HFFc6 (cell line): ENCODE measurements at regions not wholly inside any gene's neighbourhood (a gene's known extent, or its start where the extent isn't known, plus 50 kb on each side); places are given as distances from the start of the nearest gene placed in this dataset.

Experiments used
- DNase-seq: peaks from one replicate; pipeline ENCODE4 v3.0.0-alpha.2; 2018
- H3K27ac Mint-ChIP-seq: 2 replicates; pipeline ENCODE4 v1.8.0; 2020; ENCODE audit warnings: mild to moderate bottlenecking, mixed read lengths
- H3K27me3 Mint-ChIP-seq: 2 replicates; pipeline ENCODE4 v1.8.0; 2021; ENCODE audit warnings: mild to moderate bottlenecking, moderate library complexity, mixed read lengths; ENCODE audit not compliant: insufficient read depth
- H3K36me3 Mint-ChIP-seq: 2 replicates; pipeline ENCODE4 v1.8.0; 2021; ENCODE audit warnings: low read depth, mixed read lengths
- H3K4me1 Mint-ChIP-seq: 2 replicates; pipeline ENCODE4 v1.8.0; 2020; ENCODE audit warnings: low read depth, mixed read lengths
- H3K4me3 Mint-ChIP-seq: 2 replicates; pipeline ENCODE4 v1.8.0; 2020; ENCODE audit warnings: mild to moderate bottlenecking, moderate library complexity, mixed read lengths
- H3K9me3 Mint-ChIP-seq: 2 replicates; pipeline ENCODE4 v1.8.0; 2020; ENCODE audit warnings: mild to moderate bottlenecking, mixed read lengths
- CTCF ChIP-seq: fragments of 200-600 bp; sonication (generic); IDR thresholded peaks from 2 replicates; pipeline ENCODE4 v1.5.0; 2021; ENCODE audit warnings: antibody characterized with exemption, mild to moderate bottlenecking

DNA sequence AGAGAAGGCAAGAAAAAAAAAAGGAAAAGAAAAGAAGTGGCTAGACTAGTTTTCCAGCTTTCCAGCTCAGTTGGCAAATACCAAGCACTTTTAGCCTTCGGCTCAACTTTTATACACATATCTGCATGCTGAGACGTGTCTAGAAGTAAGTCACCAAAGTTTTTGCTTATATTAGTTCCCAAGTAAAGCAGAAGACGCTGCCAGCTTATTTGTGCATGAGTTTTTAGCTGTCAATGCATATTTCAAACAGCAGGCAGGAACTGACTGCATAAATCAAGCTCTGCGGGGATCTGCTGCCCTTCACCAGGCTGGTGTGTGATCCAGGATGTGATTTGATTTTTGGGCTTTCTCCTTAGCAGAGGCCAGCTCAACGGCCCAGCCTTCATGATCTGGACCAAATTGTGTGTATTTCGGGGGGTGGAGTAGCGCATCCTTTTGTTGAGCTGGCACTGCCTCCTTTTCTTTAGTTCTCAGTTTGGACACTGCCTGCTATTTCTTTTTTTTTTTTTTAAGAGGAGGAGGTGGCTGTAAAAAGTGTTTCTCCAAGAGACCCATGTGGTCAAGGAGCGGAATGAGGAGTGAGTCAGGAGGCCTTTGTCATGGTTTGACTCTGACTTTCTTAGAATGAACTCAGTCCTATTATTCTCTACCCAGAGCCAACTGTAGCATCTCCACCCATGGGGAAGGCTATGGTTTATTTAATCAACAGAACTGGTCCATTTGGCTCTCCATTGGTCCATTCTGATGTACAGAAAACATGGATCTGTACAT is 162.6 kb upstream of the XYLT1 start:
- DNase-seq, result peak; percentile 1
- Mint-ChIP-seq H3K4me1 (peaks cover 11% of the 10 kb centered on the region), H3K4me3 (no peak overlapping the region; the same call in 1 of the 2 replicates), H3K27me3 (peaks cover 11% of the 10 kb centered on the region; the same call in 1 of the 2 replicates), H3K9me3 (no peaks in the 10 kb centered on the region), H3K36me3 (no peaks in the 10 kb centered on the region), H3K27ac (no peak overlapping the region)
- no peak for TF ChIP-seq CTCF

DNA sequence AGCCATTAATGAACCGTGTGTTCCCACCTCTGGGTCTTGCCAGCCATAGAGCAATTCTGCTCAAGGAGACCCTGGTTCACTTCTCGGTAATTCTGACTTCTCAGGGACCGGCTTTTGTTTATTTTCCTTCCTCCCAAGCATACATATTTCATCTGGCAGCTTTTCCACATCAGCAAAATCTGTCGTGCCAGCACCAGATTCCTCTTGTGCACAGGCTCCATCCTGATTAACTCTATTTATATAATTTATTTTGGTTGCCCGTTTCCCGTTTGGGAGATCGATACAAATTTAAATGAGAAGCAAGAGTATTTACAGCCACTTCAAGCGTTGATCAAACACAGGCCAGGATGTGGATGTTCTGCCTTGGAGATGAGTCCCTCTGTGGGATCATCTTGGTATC is 161.9 kb upstream of the XYLT1 start:
- Mint-ChIP-seq H3K27me3 (peaks cover 11% of the 10 kb centered on the region; the same call in 1 of the 2 replicates), H3K9me3 (no peaks in the 10 kb centered on the region), H3K36me3 (no peaks in the 10 kb centered on the region), H3K27ac (no peak overlapping the region), H3K4me1 (peaks cover 11% of the 10 kb centered on the region), H3K4me3 (no peak overlapping the region)
- TF ChIP-seq CTCF, result no peak
- DNase-seq, result no peak

DNA sequence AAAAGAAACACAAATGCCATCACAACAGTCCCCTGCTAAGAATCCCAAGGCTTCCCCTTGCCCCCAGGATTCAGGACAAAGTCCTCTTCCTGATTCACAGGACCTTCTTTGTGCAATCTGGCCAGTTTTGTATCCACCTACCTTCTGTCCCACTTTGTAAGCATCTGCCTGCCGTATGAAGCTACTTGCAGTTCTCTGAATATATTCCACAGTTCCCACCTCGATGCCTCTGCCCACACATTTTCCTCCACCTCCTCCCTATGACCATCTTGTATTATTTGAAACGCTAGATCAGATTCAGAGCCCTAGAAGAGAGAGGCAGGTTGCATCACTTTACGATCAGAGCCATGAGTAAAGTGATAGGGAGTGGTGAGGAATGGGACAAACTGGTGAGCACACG is 159.2 kb upstream of the XYLT1 start:
- Mint-ChIP-seq H3K9me3 (peaks cover 11% of the 10 kb centered on the region), H3K27me3 (peaks cover 11% of the 10 kb centered on the region), H3K4me1 (peaks cover 11% of the 10 kb centered on the region), H3K27ac (no peak overlapping the region), H3K36me3 (peaks cover 9% of the 10 kb centered on the region), H3K4me3 (no peak overlapping the region)
- no peak for DNase-seq
- TF ChIP-seq CTCF, result no peak

- peaks cover 9% of the 10 kb centered on the region for H3K36me3 Mint-ChIP-seq
- DNase-seq, result no peak
- peaks cover 11% of the 10 kb centered on the region for H3K27me3 Mint-ChIP-seq
- H3K9me3 Mint-ChIP-seq, result peaks cover 11% of the 10 kb centered on the region
- TF ChIP-seq CTCF, result no peak
- no peak overlapping the region for H3K27ac Mint-ChIP-seq
- peaks cover 11% of the 10 kb centered on the region for H3K4me1 Mint-ChIP-seq
- H3K4me3 Mint-ChIP-seq, result no peak overlapping the region
Measured at GRCh38 chr16:17628983-17629382, 158.2 kb upstream of the XYLT1 start.

- no peaks in the 10 kb centered on the region for H3K4me1 Mint-ChIP-seq
- DNase-seq, result no peak
- no peak for TF ChIP-seq CTCF
- H3K27me3 Mint-ChIP-seq, result peaks cover 5% of the 10 kb centered on the region
- H3K9me3 Mint-ChIP-seq, result peaks cover 9% of the 10 kb centered on the region
- H3K36me3 Mint-ChIP-seq, result peaks cover 8% of the 10 kb centered on the region
- no peak overlapping the region for H3K27ac Mint-ChIP-seq
- no peak overlapping the region for H3K4me3 Mint-ChIP-seq
Measured at GRCh38 chr16:17622366-17622765, 151.6 kb upstream of the XYLT1 start.
